Body of pancreas (tissue), 4 donors: ENCODE measurements at regions not wholly inside any gene's neighbourhood (a gene's known extent, or its start where the extent isn't known, plus 50 kb on each side); places are given as distances from the start of the nearest gene placed in this dataset.

Source experiments
- CTCF ChIP-seq, 7 experiments: fragments of 450-650 bp in 4 of 7; fragments of 200-600 bp in 3 of 7; sonication (generic) in 3 of 7; IDR thresholded peaks; one replicate each; pipeline ENCODE4 v1.5.1; 2016 to 2019; ENCODE audit warnings: antibody characterized with exemption in 7 of 7
- POLR2A ChIP-seq, 3 donors: fragments of 450-650 bp; IDR thresholded peaks; one replicate each; pipeline ENCODE4 v1.6.1; 2016; ENCODE audit warnings: antibody characterized with exemption in 3 of 3, mild to moderate bottlenecking in 2 of 3

GRCh38 chr3:86845726-86846125 lies 145.2 kb downstream of the VGLL3 start:
- TF ChIP-seq CTCF (IDR thresholded peaks at IDR 0.05) = no peak
- no peak for TF ChIP-seq POLR2A (IDR thresholded peaks at IDR 0.05)
